Endothelial cell of hepatic sinusoid (primary cell): ENCODE measurements at regions not wholly inside any gene's neighbourhood (a gene's known extent, or its start where the extent isn't known, plus 50 kb on each side); places are given as distances from the start of the nearest gene placed in this dataset.

Experiments used
- in situ Hi-C: cut with HindIII; loops from 2 replicates; pipeline ENCODE4 v1.10.0; 2017; ENCODE audit warnings: low sequenced_read_pairs

- in situ Hi-C loops = no loop called here
Measured at GRCh38 chr15:81633889-81634288, 259.9 kb upstream of the TMC3 start.

- in situ Hi-C loops = no loop called here
Measured at GRCh38 chr15:81625896-81626295, 251.9 kb upstream of the TMC3 start.

- in situ Hi-C loops = no loop called here
Measured at GRCh38 chr15:81619002-81619401, 245.0 kb upstream of the TMC3 start.

- in situ Hi-C loops = no loop called here
Measured at GRCh38 chr15:81612631-81613030, 238.6 kb upstream of the TMC3 start.

- in situ Hi-C loops = no loop called here
Measured at GRCh38 chr15:81611679-81612078, 237.7 kb upstream of the TMC3 start.

GRCh38 chr15:81608309-81608829 lies 234.4 kb upstream of the TMC3 start:
- in situ Hi-C loops = no loop called here

GRCh38 chr15:81604713-81605112 lies 230.7 kb upstream of the TMC3 start:
- in situ Hi-C loops = no loop called here

GRCh38 chr15:81596159-81596865 lies 222.3 kb upstream of the TMC3 start:
- in situ Hi-C loops = no loop called here

GRCh38 chr15:81595752-81596151 lies 221.7 kb upstream of the TMC3 start:
- in situ Hi-C loops = no loop called here

GRCh38 chr15:81589671-81590070 lies 215.7 kb upstream of the TMC3 start:
- in situ Hi-C loops = no loop called here

- in situ Hi-C loops = no loop called here
Measured at GRCh38 chr15:81575436-81576123, 201.6 kb upstream of the TMC3 start.

- in situ Hi-C loops = no loop called here
Measured at GRCh38 chr15:81573098-81573746, 199.2 kb upstream of the TMC3 start.

GRCh38 chr15:81572190-81572589 lies 198.2 kb upstream of the TMC3 start:
- in situ Hi-C loops = no loop called here

- in situ Hi-C loops = no loop called here
Measured at GRCh38 chr15:81569286-81570080, 195.5 kb upstream of the TMC3 start.

GRCh38 chr15:81567924-81568323 lies 193.9 kb upstream of the TMC3 start:
- in situ Hi-C loops = no loop called here

- in situ Hi-C loops = no loop called here
Measured at GRCh38 chr15:81562986-81563385, 189.0 kb upstream of the TMC3 start.

- in situ Hi-C loops = no loop called here
Measured at GRCh38 chr15:81560405-81560804, 186.4 kb upstream of the TMC3 start.

- in situ Hi-C loops = no loop called here
Measured at GRCh38 chr15:81558056-81558455, 184.0 kb upstream of the TMC3 start.

GRCh38 chr15:81555346-81555745 lies 181.3 kb upstream of the TMC3 start:
- in situ Hi-C loops = no loop called here

- in situ Hi-C loops = no loop called here
Measured at GRCh38 chr15:81548365-81549130, 174.5 kb upstream of the TMC3 start.
